IPS-18c (cell line): ENCODE measurements at regions not wholly inside any gene's neighbourhood (a gene's known extent, or its start where the extent isn't known, plus 50 kb on each side); places are given as distances from the start of the nearest gene placed in this dataset.
"Not testable (repeated sequence)": the region's sequence is repeated elsewhere in the genome, so short reads cannot be mapped to it uniquely, and the experiment has no call there.

Experiments used
- H3K4me3 ChIP-seq: 2 replicates; pipeline ENCODE4 v1.7.0; 2013; ENCODE audit warnings: low read depth, mild to moderate bottlenecking, low read length, moderate library complexity; ENCODE audit not compliant: insufficient read depth
- H3K9me3 ChIP-seq: one replicate; pipeline ENCODE4 v1.6.1; 2013; ENCODE audit warnings: mild to moderate bottlenecking, low read length, moderate library complexity; ENCODE audit not compliant: control insufficient read depth, insufficient read depth

DNA sequence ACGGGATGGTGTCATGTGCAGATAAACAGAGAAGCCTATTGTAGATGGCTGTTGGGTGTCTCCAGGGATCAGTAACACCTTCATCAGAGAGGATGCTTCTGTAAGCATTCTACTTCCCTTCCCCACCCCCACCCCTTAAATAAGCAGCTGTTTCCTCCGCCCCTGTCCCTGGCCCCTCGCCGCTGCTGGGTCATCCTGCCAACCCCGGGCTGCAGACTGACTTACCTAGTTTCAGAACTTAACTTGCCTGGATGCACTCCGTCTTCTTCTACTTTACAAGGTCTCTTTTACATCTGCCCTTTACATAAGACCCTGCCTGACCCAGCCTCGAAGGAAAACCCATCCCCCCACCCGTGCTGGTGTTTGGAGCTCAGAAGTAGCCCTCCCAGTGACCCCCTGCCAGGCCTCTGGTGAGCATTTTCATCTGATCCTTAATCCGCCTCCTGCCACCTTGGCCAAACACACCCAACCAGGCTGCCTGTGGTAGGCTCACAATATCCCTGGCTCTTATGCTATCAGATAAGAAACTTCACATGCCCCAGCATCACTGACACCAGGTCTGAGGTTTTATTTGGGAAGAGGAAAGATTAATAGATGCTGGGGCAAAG is 103.0 kb upstream of the HES1 start:
- Histone ChIP-seq H3K9me3 (no peaks in the 10 kb centered on the region), H3K4me3 (peak overlapping the region; percentile 24; the same call in 1 of the 2 replicates)

DNA sequence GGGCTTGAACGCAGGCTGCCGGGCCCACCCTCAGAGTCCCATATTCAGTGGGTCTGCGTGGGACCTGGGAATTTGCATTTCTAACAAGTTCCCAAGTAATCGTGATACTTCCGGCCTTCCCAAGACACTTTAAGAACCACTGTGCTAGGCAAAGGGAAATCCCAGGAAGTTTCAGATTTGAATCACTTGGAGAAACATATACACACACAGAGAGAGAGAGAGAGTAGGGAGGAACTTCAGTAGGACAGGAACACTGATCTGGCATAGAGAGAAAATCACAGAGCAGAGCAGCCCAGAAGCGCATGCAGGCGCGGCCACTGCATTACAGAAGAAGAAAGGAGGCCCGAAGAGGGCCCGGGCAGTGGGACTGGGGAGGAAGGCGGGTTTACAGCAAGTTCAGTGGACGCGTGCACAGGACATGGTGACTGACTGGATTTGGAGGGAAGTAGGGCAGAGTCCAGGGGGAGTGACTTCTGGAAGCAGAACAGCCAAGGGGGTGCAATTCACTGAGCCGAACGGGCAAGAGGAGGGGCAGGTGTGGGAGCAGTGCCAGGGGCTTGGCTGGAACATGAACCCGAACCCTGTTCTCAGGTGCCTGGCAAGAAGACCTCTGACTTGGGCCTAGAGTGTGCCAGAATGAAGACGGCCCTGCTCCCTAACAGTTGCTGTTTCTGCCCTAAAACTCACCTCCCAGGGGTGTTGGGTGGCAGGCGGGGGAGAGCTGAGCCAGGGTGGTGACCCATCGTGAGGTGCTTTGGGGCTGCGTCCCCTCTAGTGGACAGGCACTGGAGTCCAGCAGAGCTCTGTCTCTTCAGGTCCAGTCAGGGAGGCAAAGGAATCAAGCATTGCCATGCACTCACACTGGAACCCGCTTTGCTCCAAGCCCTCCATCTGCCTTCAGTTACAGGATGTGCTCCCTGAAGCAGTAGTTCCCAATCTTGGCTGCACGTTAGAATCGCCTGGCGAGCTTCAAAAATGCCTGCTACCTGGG is 101.3 kb upstream of the HES1 start:
- no peaks in the 10 kb centered on the region for H3K9me3 ChIP-seq
- H3K4me3 ChIP-seq, result no peak overlapping the region

DNA sequence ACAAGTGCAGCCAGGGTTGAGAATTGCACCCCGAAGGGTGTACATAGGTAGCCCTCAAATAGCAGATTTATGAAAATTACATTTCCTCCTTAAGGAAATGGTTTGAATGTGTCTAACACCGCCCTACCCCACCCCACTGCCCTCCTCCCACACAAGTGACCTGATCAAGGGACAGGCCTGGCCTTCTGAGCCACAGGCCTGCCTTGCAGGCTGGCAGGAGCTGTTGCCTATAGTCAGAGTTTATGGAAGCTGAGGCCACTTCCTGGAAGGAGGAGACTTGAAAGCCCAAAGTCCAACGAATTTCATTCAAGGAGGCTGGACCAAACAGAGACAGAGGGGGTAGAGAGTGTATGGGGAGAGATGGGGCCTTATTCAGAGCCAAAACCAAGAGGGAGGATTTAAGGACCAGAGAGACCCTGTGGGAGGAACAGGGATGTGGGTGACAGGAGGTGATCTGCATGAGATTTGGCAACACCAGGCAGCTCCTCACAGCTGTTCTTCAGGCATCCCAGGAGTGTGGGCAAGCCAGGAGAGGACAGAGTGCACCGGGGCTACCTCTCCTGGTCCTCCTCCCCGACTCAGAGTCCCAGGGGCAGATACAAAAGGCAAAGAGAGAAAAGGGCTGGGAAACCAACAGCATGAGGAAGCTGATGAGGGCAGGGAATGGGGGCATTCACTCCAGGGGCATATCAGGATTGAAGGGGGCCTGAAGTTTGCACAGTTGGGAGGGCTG is 100.4 kb upstream of the HES1 start:
- H3K4me3 ChIP-seq, result no peak overlapping the region
- H3K9me3 ChIP-seq, result no peaks in the 10 kb centered on the region

DNA sequence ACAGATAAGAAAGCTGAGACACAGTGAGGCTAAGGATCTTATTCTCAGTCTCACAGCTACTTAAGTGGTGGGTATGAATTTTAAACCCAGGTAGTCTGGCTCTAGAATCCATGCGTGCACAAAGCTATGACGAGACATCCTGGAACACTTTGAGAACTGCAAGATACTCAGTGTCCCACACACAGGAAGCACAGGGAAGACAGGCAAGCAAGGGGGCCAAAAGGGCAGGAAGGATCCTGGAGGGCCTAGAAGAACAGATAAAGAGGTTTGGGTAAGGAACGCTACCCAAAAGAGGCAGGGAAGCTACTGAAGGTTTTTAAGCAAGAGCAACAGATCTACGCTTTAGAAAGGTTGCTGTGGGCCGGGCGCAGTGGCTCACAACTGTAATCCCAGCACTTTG is 99.1 kb upstream of the HES1 start:
- H3K4me3 ChIP-seq, result no peak overlapping the region
- no peaks in the 10 kb centered on the region for H3K9me3 ChIP-seq

DNA sequence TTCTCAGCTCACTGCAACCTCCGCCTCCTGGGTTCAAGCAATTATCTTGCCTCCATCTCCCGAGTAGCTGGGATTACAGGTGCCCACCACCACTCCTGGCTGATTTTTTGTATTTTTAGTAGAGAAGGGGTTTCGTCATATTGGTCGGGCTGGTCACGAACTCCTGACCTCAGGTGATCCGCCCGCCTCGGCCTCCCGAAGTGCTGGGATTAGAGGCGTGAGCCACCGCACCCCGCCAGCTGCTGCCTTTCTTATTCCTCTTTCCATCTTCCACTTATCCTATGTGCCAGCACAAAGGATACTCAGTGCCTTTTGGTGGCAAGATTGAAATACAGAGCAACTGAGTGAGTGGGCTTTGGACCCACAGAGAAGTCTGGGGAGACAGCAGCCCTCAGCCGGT is 97.6 kb upstream of the HES1 start:
- H3K9me3 ChIP-seq, H3K4me3 ChIP-seq: not testable (repeated sequence)

DNA sequence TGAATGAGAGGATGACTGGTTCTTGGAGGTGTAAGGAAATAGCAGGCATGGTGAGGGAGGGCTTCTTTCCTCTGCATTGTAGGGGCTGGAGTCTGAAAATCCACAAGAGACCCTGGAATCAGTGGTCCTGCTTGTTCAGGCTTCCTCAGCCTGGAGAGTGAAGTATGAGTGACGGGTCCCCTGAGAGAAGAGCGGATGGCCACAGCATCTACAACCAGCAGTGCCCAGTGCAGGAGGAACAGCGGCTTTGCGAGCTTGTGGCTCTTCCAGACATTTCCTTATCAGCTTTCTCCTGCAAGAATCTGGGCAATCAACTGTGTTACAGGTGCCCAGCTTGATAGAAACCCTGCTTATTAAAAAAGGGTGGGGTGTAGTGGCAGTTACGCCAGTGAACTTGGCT is 97.0 kb upstream of the HES1 start:
- Histone ChIP-seq H3K4me3 (no peak overlapping the region), H3K9me3 (no peaks in the 10 kb centered on the region)

DNA sequence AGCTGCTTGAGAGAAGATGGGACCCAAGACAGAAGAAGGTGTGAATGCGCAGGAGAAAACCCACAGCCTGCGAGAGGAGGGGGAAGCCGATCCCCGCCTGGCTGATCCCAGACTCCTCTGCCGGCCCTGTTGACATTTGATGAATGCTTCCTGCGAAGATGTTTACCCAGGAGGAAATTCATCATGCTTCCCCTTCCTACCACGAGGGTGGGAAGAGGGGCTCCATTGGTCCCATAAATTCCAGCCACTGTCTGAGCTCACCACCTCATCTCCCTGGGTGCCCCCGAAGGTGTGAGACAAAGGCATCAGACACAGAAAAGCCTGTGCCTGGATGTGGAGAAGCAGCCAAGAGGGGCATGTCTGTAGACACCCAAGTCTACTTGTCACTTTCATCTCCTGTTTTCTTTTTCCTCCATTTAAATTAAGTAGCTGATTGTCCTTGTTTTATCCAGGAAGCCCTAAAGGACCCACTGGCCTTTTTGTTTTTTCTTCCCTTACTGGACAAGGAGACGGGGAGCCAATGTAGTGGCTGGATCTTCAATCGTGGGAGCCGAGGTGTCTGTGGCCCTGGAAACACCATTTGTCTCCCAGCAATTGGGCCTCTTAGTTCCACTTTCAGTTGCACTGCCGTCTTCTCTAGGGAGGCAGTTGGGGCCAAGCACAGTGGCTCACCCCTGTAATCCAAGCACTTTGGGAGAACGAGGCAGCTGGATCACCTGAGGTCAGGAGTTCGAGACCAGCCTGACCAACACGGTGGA is 95.3 kb upstream of the HES1 start:
- H3K9me3 ChIP-seq, result no peaks in the 10 kb centered on the region
- H3K4me3 ChIP-seq, result no peak overlapping the region

DNA sequence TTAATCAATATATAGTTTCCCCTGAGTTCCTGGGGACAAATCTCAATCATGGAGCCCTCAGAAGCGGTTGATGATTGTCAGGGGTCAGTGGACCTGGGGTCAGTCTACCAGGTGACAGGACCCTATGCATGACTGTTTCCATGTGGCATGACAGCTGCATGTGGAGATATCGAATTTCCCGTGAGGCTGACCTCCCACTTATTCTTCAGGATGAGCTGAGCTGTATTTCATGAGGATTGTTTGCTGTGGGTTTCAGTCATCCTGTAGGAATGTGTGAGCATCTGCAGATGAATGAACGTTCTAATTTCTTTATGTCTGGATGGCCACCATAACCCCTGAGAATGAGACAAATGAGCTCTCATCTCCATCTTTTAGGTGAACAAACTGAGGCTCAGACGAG is 93.0 kb upstream of the HES1 start:
- Histone ChIP-seq H3K4me3 (no peak overlapping the region), H3K9me3 (no peaks in the 10 kb centered on the region)

DNA sequence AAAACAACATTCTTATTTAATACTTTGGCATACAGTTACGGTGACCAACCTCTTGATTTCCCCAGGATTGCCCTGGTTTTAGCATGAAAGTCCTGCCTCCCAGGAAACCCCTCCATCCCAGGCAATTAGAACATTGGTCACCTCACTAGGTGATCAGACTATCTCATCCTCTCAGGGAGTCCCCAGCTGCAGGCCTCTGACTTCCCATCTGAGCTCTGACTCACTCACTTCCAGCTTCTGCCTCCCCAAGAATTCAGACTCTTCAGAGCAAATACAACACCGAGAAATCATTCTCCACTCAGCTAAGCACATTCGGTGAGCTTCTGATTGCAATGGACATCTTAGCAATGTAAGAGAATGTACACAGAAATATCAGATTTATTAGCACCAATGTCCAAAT is 92.4 kb upstream of the HES1 start:
- Histone ChIP-seq H3K9me3 (no peaks in the 10 kb centered on the region), H3K4me3 (no peak overlapping the region)

DNA sequence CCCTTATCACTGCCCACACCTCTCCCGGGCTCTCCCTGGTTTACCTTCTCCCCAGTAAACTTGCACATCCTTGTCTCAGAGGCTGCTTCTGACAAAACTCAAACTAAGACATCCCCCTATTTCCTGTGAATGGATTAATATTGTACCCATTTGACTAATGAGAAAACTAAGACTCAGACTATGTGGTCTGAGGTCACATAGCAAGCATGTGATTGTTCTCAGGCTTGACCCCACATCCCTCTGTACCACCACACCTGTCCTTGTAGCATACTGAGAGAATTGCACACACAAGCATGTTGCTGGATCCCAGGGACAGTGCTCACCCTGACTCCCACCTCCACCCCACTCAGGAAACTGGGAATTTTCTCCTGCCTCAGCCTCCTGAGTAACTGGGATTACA is 90.7 kb upstream of the HES1 start:
- Histone ChIP-seq H3K9me3 (no peaks in the 10 kb centered on the region), H3K4me3 (no peak overlapping the region)

DNA sequence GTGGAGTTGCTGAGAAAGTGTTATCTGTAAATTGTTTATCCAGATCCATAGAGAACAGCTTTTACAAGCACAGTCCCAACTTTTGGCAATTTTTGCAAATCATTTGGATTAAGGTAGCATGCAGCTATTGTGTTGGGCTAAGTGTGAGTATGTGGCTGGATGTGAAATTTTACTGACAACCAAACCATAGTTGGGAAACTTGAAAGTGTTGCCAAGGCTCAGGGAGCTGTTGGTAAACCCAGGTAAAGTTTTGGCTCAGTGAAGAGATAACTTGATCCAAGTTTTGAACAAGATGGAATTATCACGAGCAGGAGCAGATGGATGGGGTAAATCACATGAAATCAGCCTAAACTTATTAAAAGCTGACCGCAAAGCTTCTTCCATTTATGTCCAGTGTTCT is 90.0 kb upstream of the HES1 start:
- Histone ChIP-seq H3K4me3 (no peak overlapping the region), H3K9me3 (no peaks in the 10 kb centered on the region)

DNA sequence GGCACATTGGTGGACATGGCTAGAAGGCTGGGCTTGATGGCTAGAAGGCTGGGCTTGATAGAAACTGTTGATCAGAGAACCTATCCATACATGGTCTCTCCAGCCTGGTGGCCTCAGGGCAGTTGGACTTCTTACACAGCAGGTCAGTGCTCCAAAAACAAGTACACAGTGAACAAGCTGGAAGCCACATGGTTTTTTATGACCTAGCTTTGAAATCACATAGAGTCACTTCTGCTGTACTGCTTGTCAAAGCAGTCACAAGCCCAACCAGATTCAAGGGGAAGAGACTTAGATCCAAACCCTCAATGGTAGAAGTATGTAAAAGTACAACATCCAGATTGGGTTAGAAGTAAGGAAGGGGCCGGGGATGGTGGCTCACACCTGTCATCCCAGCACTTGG is 89.4 kb upstream of the HES1 start:
- peaks cover under 1% of the 10 kb centered on the region for H3K9me3 ChIP-seq

DNA sequence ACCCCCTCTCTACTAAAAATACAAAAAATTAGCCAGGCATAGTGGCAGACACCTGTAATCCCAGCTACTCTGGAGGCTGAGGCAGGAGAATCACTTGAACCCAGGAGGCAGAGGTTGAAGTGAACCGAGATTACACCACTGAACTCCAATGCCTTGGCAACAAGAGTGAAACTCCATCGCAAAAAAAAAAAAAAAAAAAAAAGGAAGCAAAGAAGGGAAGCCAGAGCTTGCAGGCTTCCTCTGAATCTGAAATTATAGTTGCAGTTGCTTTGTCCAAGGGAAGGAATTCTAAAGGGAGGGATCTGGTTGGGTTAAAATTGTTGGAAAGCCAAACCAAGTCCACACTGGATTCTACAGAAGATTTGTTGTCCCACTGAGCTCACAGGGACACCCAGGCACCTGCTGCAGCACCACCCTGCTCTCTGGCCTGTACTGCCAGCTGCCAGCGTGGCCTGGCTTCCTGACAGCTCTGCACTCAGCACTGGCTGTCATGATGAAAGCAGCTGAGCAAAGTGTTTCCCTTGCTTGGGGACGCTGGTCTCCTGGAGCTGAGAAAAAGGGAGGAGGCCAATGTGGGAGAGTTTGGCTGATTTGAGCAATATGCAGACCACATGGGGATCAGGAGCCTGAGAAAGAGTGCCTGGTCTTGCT is 88.8 kb upstream of the HES1 start:
- H3K9me3 ChIP-seq, result peaks cover 2% of the 10 kb centered on the region
- no peak overlapping the region for H3K4me3 ChIP-seq

More for the DNA sequence above, 89.4 kb upstream of the HES1 start:
- no peak overlapping the region for H3K4me3 ChIP-seq

DNA sequence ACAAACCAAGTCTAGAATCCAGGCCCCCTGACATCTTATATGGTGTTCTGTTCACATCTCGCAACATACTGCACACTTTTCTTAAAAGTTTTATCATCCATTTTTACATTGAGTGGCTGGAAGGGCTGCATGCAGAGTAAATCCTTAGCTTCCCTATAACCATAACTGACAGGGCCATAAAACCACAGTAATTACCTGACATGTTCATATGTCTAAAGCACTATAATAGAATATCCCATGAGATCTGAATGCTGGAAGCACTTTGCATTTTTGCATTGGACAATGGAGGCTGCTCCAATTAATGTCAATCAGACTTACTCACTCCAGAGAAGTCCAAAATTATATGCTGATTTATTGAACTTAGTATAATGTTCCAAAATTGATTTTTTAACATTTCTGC is 86.6 kb upstream of the HES1 start:
- Histone ChIP-seq H3K4me3 (no peak overlapping the region), H3K9me3 (peaks cover 2% of the 10 kb centered on the region)

DNA sequence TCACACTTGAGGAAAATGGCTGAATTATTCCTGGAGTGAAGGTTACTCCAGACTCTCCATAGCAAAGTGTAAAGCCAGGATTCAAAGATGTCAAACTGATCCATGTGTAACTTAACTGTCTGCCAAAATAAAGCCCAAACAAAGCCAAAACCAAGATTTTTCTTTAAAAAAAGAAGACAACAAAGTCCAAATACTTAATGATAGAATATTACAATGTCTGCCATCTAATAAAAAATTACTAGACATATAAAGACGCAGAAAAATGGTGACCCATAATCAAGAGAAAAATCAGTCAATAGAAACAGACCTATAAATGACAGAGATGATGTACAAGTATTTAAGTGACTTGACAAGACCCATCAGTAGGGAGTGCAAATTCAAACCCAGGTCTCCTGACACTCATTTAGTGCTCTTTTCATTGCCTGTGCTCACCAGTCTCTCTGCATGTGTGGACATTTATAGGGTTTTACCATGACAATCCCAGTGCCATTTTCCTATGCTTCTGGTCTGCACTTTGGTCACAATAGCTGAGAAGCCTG is 85.1 kb upstream of the HES1 start:
- H3K4me3 ChIP-seq, result no peak overlapping the region
- peaks cover 2% of the 10 kb centered on the region for H3K9me3 ChIP-seq

DNA sequence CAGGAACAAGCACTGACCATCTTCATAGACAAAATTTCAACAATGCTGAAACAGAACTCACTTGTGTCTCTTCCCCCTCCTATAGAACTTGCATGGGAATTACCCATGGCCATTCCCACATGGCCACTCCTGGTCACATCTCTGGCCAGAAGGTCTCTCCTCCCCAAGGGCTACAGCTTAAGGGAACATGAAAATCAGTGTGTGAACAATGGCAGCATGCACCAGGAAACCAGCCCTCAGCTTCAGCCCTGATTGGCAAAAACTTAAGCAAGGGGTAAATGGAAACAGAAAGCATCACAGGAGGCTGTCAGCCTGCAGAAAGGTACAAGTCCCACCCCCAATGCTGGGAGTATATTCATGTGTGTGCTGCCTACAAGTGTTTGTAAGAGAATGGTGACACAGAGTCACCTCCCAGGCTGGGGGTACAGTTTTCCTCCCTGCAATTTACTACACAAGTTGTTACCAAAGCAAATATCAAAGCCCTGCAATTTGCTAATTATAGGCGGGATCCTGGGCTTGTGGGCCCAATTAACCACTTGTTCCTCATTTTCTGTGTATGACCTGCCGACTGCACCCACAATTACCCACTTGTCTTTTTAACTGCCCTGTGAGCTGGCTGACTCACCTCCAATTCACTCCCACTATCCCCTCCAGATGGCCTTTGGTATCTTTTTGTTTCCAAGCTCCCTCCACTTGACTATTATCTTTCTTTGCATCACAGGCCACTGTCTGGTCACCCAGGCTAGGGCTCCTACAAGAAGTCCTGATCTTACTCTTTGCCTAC is 84.4 kb upstream of the HES1 start:
- Histone ChIP-seq H3K9me3 (peaks cover 2% of the 10 kb centered on the region), H3K4me3 (no peak overlapping the region)
